ENCODE measurements at regions not wholly inside any gene's neighbourhood (a gene's known extent, or its start where the extent isn't known, plus 50 kb on each side); places are given as distances from the start of the nearest gene placed in this dataset.

GRCh38 chr22:46035742-46036557 lies 59.0 kb upstream of the WNT7B start:
- H3K27me3 Mint-ChIP-seq: peaks cover 11% of the 10 kb centered on the region
- H3K27ac Mint-ChIP-seq: peak overlapping the region; percentile 95
- DNase-seq: peak; percentile 100
- peak overlapping the region; percentile 80 for H3K4me3 Mint-ChIP-seq
- H3K4me1 Mint-ChIP-seq: peaks cover 24% of the 10 kb centered on the region
- H3K36me3 Mint-ChIP-seq: no peaks in the 10 kb centered on the region
- no peaks in the 10 kb centered on the region for H3K9me3 Mint-ChIP-seq
- CTCF ChIA-PET: interaction anchor here (0.9 to 3.4 kb wide), 14 partner anchors 8 to 81 kb away, joined by 3 to 50 read pairs (median 4); no protein-coding TSS in a partner anchor

GRCh38 chr22:46036558-46037408 lies 59.8 kb upstream of the WNT7B start:
- Mint-ChIP-seq H3K9me3 (no peaks in the 10 kb centered on the region), H3K4me1 (peaks cover 24% of the 10 kb centered on the region), H3K4me3 (peak overlapping the region; percentile 77), H3K36me3 (no peaks in the 10 kb centered on the region), H3K27ac (peak overlapping the region; percentile 95), H3K27me3 (peaks cover 7% of the 10 kb centered on the region)
- peak; percentile 76 for DNase-seq
- CTCF ChIA-PET: interaction anchor here (0.7 to 3.4 kb wide), 15 partner anchors 9 to 85 kb away, joined by 3 to 50 read pairs (median 4); no protein-coding TSS in a partner anchor

- Mint-ChIP-seq H3K27ac (no peak overlapping the region), H3K27me3 (no peaks in the 10 kb centered on the region), H3K36me3 (no peaks in the 10 kb centered on the region), H3K9me3 (no peaks in the 10 kb centered on the region), H3K4me3 (no peak overlapping the region), H3K4me1 (peaks cover 28% of the 10 kb centered on the region)
- CTCF ChIA-PET: interaction anchor here (3.4 kb wide), 1 partner anchor 32 kb away, joined by 50 read pairs; no protein-coding TSS in a partner anchor
- no peak for DNase-seq
These were observed 61.2 kb upstream of the WNT7B start for GRCh38 chr22:46038174-46038487.

- H3K27ac Mint-ChIP-seq: no peak overlapping the region
- H3K27me3 Mint-ChIP-seq: peaks cover under 1% of the 10 kb centered on the region
- CTCF ChIA-PET: interaction anchor here (3.4 kb wide), 1 partner anchor 32 kb away, joined by 50 read pairs; no protein-coding TSS in a partner anchor
These were observed 61.8 kb upstream of the WNT7B start for GRCh38 chr22:46038516-46039430.

GRCh38 chr22:46039535-46039934 lies 62.6 kb upstream of the WNT7B start:
- no peaks in the 10 kb centered on the region for H3K9me3 Mint-ChIP-seq
- no peak for DNase-seq
- H3K4me3 Mint-ChIP-seq: no peak overlapping the region
- H3K36me3 Mint-ChIP-seq: peaks cover 2% of the 10 kb centered on the region
- H3K4me1 Mint-ChIP-seq: peaks cover 40% of the 10 kb centered on the region
- CTCF ChIA-PET: no interaction called here
- H3K27ac Mint-ChIP-seq: no peak overlapping the region
- peaks cover 8% of the 10 kb centered on the region for H3K27me3 Mint-ChIP-seq

More at GRCh38 chr22:46038516-46039430, 61.8 kb upstream of the WNT7B start:
- H3K9me3 Mint-ChIP-seq: no peaks in the 10 kb centered on the region
- H3K4me1 Mint-ChIP-seq: peaks cover 34% of the 10 kb centered on the region
- DNase-seq: no peak
- no peak overlapping the region for H3K4me3 Mint-ChIP-seq
- peaks cover 2% of the 10 kb centered on the region for H3K36me3 Mint-ChIP-seq

- CTCF ChIA-PET: interaction anchor here (1.8 kb wide), 1 partner anchor 35 kb away, joined by 7 read pairs; no protein-coding TSS in a partner anchor
- no peak overlapping the region for H3K27ac Mint-ChIP-seq
These were observed 63.8 kb upstream of the WNT7B start for GRCh38 chr22:46040471-46041465.

GRCh38 chr22:46041642-46042041 lies 64.7 kb upstream of the WNT7B start:
- Mint-ChIP-seq H3K4me1 (peaks cover 31% of the 10 kb centered on the region), H3K9me3 (no peaks in the 10 kb centered on the region), H3K27ac (no peak overlapping the region), H3K4me3 (no peak overlapping the region), H3K27me3 (peaks cover 26% of the 10 kb centered on the region), H3K36me3 (peaks cover 2% of the 10 kb centered on the region)
- no peak for DNase-seq
- CTCF ChIA-PET: interaction anchor here (1.8 kb wide), 1 partner anchor 35 kb away, joined by 7 read pairs; no protein-coding TSS in a partner anchor

More at GRCh38 chr22:46040471-46041465, 63.8 kb upstream of the WNT7B start:
- H3K4me1 Mint-ChIP-seq: peaks cover 34% of the 10 kb centered on the region
- peaks cover 17% of the 10 kb centered on the region for H3K27me3 Mint-ChIP-seq
- peaks cover 2% of the 10 kb centered on the region for H3K36me3 Mint-ChIP-seq
- H3K9me3 Mint-ChIP-seq: no peaks in the 10 kb centered on the region
- no peak for DNase-seq
- H3K4me3 Mint-ChIP-seq: no peak overlapping the region

GRCh38 chr22:46042786-46043185 lies 65.8 kb upstream of the WNT7B start:
- Mint-ChIP-seq H3K4me3 (peak overlapping the region; percentile 3), H3K9me3 (no peaks in the 10 kb centered on the region), H3K27me3 (peaks cover 31% of the 10 kb centered on the region), H3K27ac (peak overlapping the region; percentile 42), H3K4me1 (peaks cover 23% of the 10 kb centered on the region), H3K36me3 (peaks cover 2% of the 10 kb centered on the region)
- DNase-seq: no peak
- CTCF ChIA-PET: interaction anchor here (1.1 kb wide), 1 partner anchor 37 kb away, joined by 3 read pairs; no protein-coding TSS in a partner anchor

GRCh38 chr22:46043339-46043738 lies 66.4 kb upstream of the WNT7B start:
- CTCF ChIA-PET: interaction anchor here (1.1 kb wide), 1 partner anchor 37 kb away, joined by 3 read pairs; no protein-coding TSS in a partner anchor
- no peak for DNase-seq
- Mint-ChIP-seq H3K27ac (peak overlapping the region; percentile 87), H3K4me3 (peak overlapping the region; percentile 76), H3K27me3 (peaks cover 31% of the 10 kb centered on the region), H3K36me3 (peaks cover 2% of the 10 kb centered on the region), H3K9me3 (no peaks in the 10 kb centered on the region), H3K4me1 (peaks cover 21% of the 10 kb centered on the region)

GRCh38 chr22:46043816-46044620 lies 67.1 kb upstream of the WNT7B start:
- no peaks in the 10 kb centered on the region for H3K9me3 Mint-ChIP-seq
- DNase-seq: peak; percentile 41
- H3K27ac Mint-ChIP-seq: peak overlapping the region; percentile 87
- H3K4me3 Mint-ChIP-seq: peak overlapping the region; percentile 76
- peaks cover 31% of the 10 kb centered on the region for H3K27me3 Mint-ChIP-seq
- CTCF ChIA-PET: interaction anchor here (0.6 to 2.4 kb wide), 2 partner anchors 38 to 233 kb away, joined by 4 to 8 read pairs; no protein-coding TSS in a partner anchor
- H3K4me1 Mint-ChIP-seq: peaks cover 21% of the 10 kb centered on the region
- peaks cover 2% of the 10 kb centered on the region for H3K36me3 Mint-ChIP-seq

GRCh38 chr22:46044621-46045458 lies 67.9 kb upstream of the WNT7B start:
- Mint-ChIP-seq H3K4me1 (peaks cover 22% of the 10 kb centered on the region), H3K9me3 (no peaks in the 10 kb centered on the region), H3K27me3 (peaks cover 31% of the 10 kb centered on the region), H3K27ac (peak overlapping the region; percentile 87), H3K4me3 (peak overlapping the region; percentile 76), H3K36me3 (peaks cover 2% of the 10 kb centered on the region)
- DNase-seq: peak; percentile 68
- CTCF ChIA-PET: interaction anchor here (0.6 to 2.4 kb wide), 3 partner anchors 8 to 232 kb away, joined by 3 to 8 read pairs (median 4); no protein-coding TSS in a partner anchor

Measured in activated naive CD4-positive, alpha-beta T cell treated with anti-CD3 and anti-CD28 coated beads, Interleukin-2, amount 10 ng/mL, durations not matched to agents 7 days and 5 days (primary cell).